Liver (tissue), 3 donors: ENCODE measurements at regions not wholly inside any gene's neighbourhood (a gene's known extent, or its start where the extent isn't known, plus 50 kb on each side); places are given as distances from the start of the nearest gene placed in this dataset.

Experiments
- ATF3 ChIP-seq: IDR thresholded peaks from 2 replicates; pipeline ENCODE4 v1.6.1; 2016; ENCODE audit warnings: antibody characterized with exemption
- CTCF ChIP-seq: fragments of 150-350 bp; IDR thresholded peaks from 2 replicates; pipeline ENCODE4 v1.5.1; 2017; ENCODE audit warnings: improper control_type of control experiment, low read depth, low read length; ENCODE audit not compliant: missing input control
- EGR1 ChIP-seq, 2 donors: IDR thresholded peaks; 2 replicates each; pipeline ENCODE4 v1.6.1; 2016 to 2018; ENCODE audit warnings: antibody characterized with exemption in 2 of 2, low read depth in 2 of 2
- YY1 ChIP-seq: IDR thresholded peaks from 2 replicates; pipeline ENCODE4 v1.6.1; 2016; ENCODE audit warnings: antibody characterized with exemption, mild to moderate bottlenecking
- ZBTB33 ChIP-seq: IDR thresholded peaks from 2 replicates; pipeline ENCODE4 v1.6.1; 2016; ENCODE audit warnings: antibody characterized with exemption
- donor health status: healthy.
- donor health status: healthy.

GRCh38 chr10:35728341-35728740 lies 86.2 kb upstream of the FZD8 start:
- TF ChIP-seq EGR1 (IDR thresholded peaks at IDR 0.05; ENCODE audit: low read depth in 2 of 2): no peak
- TF ChIP-seq YY1: no peak
- TF ChIP-seq ZBTB33: no peak
- no peak for TF ChIP-seq CTCF
- TF ChIP-seq ATF3: no peak
